Esophagus muscularis mucosa (tissue), 4 donors: ENCODE measurements at regions not wholly inside any gene's neighbourhood (a gene's known extent, or its start where the extent isn't known, plus 50 kb on each side); places are given as distances from the start of the nearest gene placed in this dataset.
A peak's percentile ranks its signal among the peaks of the same experiment; 100 is the strongest.

Experiments used
- DNase-seq: peaks from one replicate; pipeline ENCODE4 v3.0.0-alpha.2; 2017; ENCODE audit errors: extremely low spot score
- H3K27ac ChIP-seq, 4 donors: fragments of 200-600 bp; sonication (generic); replicated peaks in 1 of 4; 1 replicate in 3 of 4; 2 replicates in 1 of 4; pipeline ENCODE4 v1.5.1; 2016 to 2019; ENCODE audit warnings: mild to moderate bottlenecking in 1 of 4
- H3K27me3 ChIP-seq, 4 donors: fragments of 200-600 bp; sonication (generic); one replicate each; pipeline versions ENCODE4 v1.5.1 to v1.6.0; 2016 to 2019
- H3K36me3 ChIP-seq, 4 donors: fragments of 200-600 bp; sonication (generic); one replicate each; pipeline ENCODE4 v1.5.1; 2016 to 2019
- H3K4me1 ChIP-seq, 4 donors: fragments of 200-600 bp; sonication (generic); one replicate each; pipeline ENCODE4 v1.5.1; 2016 to 2019
- H3K4me3 ChIP-seq, 4 donors: fragments of 200-600 bp; sonication (generic); 1 replicate in 2 of 4; 2 replicates in 2 of 4; pipeline ENCODE4 v1.5.1; 2016 to 2019; ENCODE audit warnings: mild to moderate bottlenecking in 4 of 4, moderate library complexity in 1 of 4
- H3K9me3 ChIP-seq, 4 donors: fragments of 200-600 bp; sonication (generic); 1 replicate in 3 of 4; 2 replicates in 1 of 4; pipeline ENCODE4 v1.5.1; 2016 to 2019
- CTCF ChIP-seq, 3 experiments: fragments of 200-600 bp in 2 of 3; fragments of 450-650 bp in 1 of 3; sonication (generic) in 2 of 3; IDR thresholded peaks; one replicate each; pipeline ENCODE4 v1.5.1; 2017 to 2019; ENCODE audit warnings: antibody characterized with exemption in 3 of 3, mild to moderate bottlenecking in 2 of 3, moderate library complexity in 1 of 3
- EP300 ChIP-seq: sonication (generic); formaldehyde crosslinking; IDR thresholded peaks from one replicate; pipeline ENCODE4 v1.6.1; 2017; ENCODE audit warnings: antibody characterized with exemption
- POLR2A ChIP-seq: fragments of 450-650 bp; IDR thresholded peaks from one replicate; pipeline ENCODE4 v1.6.1; 2017; ENCODE audit warnings: antibody characterized with exemption, moderate library complexity, mild to moderate bottlenecking, low read depth
- POLR2AphosphoS5 ChIP-seq, 2 donors: sonication (generic); formaldehyde crosslinking; IDR thresholded peaks; one replicate each; pipeline ENCODE4 v1.6.1; 2017; ENCODE audit warnings: antibody characterized with exemption in 2 of 2
- WGBS: methylation state at CpG from one replicate; pipeline ENCODE4 v1.1.5; 2018; 5-methylcytosine and 5-hydroxymethylcytosine counted together
- intact Hi-C: fragments of 100-400 bp; cut with DNase I; formaldehyde crosslinking; loops from one replicate; pipeline ENCODE4 v1.15.1; 2023

GRCh38 chr9:19595003-19595402 lies 186.2 kb downstream of the ACER2 start:
- Histone ChIP-seq H3K27ac (no peak overlapping the region), H3K36me3 (no peaks in the 10 kb centered on the region), H3K27me3 (peaks cover 0 to 7% (median 0%) of the 10 kb centered on the region in 4 donors), H3K4me1 (no peaks in the 10 kb centered on the region), H3K4me3 (no peak overlapping the region), H3K9me3 (no peaks in the 10 kb centered on the region)
- intact Hi-C loops: no loop called here
- no peak for DNase-seq
- WGBS: 82% methylated on average over 2 of the region's 2 CpGs
- TF ChIP-seq POLR2AphosphoS5 (IDR thresholded peaks at IDR 0.05): no peak
- TF ChIP-seq POLR2A: no peak
- TF ChIP-seq CTCF (IDR thresholded peaks at IDR 0.05): no peak
- no peak for TF ChIP-seq EP300

- Histone ChIP-seq H3K4me3 (no peak overlapping the region), H3K27ac (no peak overlapping the region), H3K36me3 (no peaks in the 10 kb centered on the region), H3K4me1 (no peaks in the 10 kb centered on the region), H3K9me3 (peaks cover 0 to 4% (median 0%) of the 10 kb centered on the region in 4 donors), H3K27me3 (no peaks in the 10 kb centered on the region)
- TF ChIP-seq POLR2AphosphoS5 (IDR thresholded peaks at IDR 0.05): no peak
- no peak for TF ChIP-seq EP300
- no peak for TF ChIP-seq POLR2A
- TF ChIP-seq CTCF (IDR thresholded peaks at IDR 0.05): no peak
- peak; percentile 24 for DNase-seq
- whole genome bisulfite sequencing: 91% methylated on average over 1 of the region's 1 CpG
- intact Hi-C loops: no loop called here
Observed at GRCh38 chr9:19587678-19588077, 178.9 kb downstream of the ACER2 start.

GRCh38 chr9:19583890-19584289 lies 175.1 kb downstream of the ACER2 start:
- no peak for TF ChIP-seq POLR2AphosphoS5 (IDR thresholded peaks at IDR 0.05)
- no peak for TF ChIP-seq EP300
- TF ChIP-seq CTCF (IDR thresholded peaks at IDR 0.05): no peak
- no peak for TF ChIP-seq POLR2A
- Histone ChIP-seq H3K27me3 (no peaks in the 10 kb centered on the region), H3K36me3 (no peaks in the 10 kb centered on the region), H3K4me1 (no peaks in the 10 kb centered on the region), H3K9me3 (peaks cover 0 to 4% (median 0%) of the 10 kb centered on the region in 4 donors), H3K27ac (no peak overlapping the region), H3K4me3 (no peak overlapping the region)
- peak; percentile 8 for DNase-seq
- 83% methylated on average over 1 of the region's 1 CpG for WGBS
- intact Hi-C loops: no loop called here

GRCh38 chr9:19577411-19577810 lies 168.6 kb downstream of the ACER2 start:
- H3K9me3 ChIP-seq: no peaks in the 10 kb centered on the region
- TF ChIP-seq POLR2AphosphoS5 (IDR thresholded peaks at IDR 0.05): no peak
- intact Hi-C loops: no loop called here
- no peak overlapping the region for H3K4me3 ChIP-seq
- H3K27me3 ChIP-seq: no peaks in the 10 kb centered on the region
- peak; percentile 26 for DNase-seq
- WGBS: 82% methylated on average over 3 of the region's 3 CpGs
- H3K4me1 ChIP-seq: no peaks in the 10 kb centered on the region
- no peak overlapping the region for H3K27ac ChIP-seq
- no peaks in the 10 kb centered on the region for H3K36me3 ChIP-seq

- 32% methylated on average over 3 of the region's 3 CpGs for WGBS
- no peak for TF ChIP-seq POLR2A
- TF ChIP-seq POLR2AphosphoS5 (IDR thresholded peaks at IDR 0.05): no peak
- no peak for TF ChIP-seq CTCF (IDR thresholded peaks at IDR 0.05)
- no peak for TF ChIP-seq EP300
- no peak for DNase-seq
- no peaks in the 10 kb centered on the region for H3K9me3 ChIP-seq
- H3K4me1 ChIP-seq: peaks cover 0 to 5% (median 2%) of the 10 kb centered on the region in 4 donors
- no peaks in the 10 kb centered on the region for H3K36me3 ChIP-seq
- H3K27ac ChIP-seq: no peak overlapping the region
- intact Hi-C loops: no loop called here
- no peaks in the 10 kb centered on the region for H3K27me3 ChIP-seq
- no peak overlapping the region for H3K4me3 ChIP-seq
Observed at GRCh38 chr9:19568946-19569345, 160.1 kb downstream of the ACER2 start.
